ENCODE measurements at regions not wholly inside any gene's neighbourhood (a gene's known extent, or its start where the extent isn't known, plus 50 kb on each side); places are given as distances from the start of the nearest gene placed in this dataset.

GRCh38 chr13:32828711-32829110, 187.5 kb upstream of the KL start:
- no peaks in the 10 kb centered on the region for H3K36me3 ChIP-seq
- DNase-seq (ENCODE audit: extremely low spot score in 2 of 2), result no peak

GRCh38 chr13:32829269-32829668, 187.0 kb upstream of the KL start:
- no peaks in the 10 kb centered on the region for H3K4me1 ChIP-seq
- H3K9me3 ChIP-seq, result no peaks in the 10 kb centered on the region
- DNase-seq (ENCODE audit: extremely low spot score in 2 of 2), result no peak
- no peak overlapping the region for H3K27ac ChIP-seq
- no peaks in the 10 kb centered on the region for H3K36me3 ChIP-seq
- no peak overlapping the region for H3K4me3 ChIP-seq
- intact Hi-C loops (cut with DNase I), result no loop called here
- TF ChIP-seq POLR2AphosphoS5 (IDR thresholded peaks at IDR 0.05; ENCODE audit: insufficient read depth in 1 of 2, low read depth in 1 of 2), result no peak
- no peak for TF ChIP-seq CTCF (IDR thresholded peaks at IDR 0.05)
- TF ChIP-seq POLR2A (IDR thresholded peaks at IDR 0.05), result no peak
- H3K27me3 ChIP-seq, result no peaks in the 10 kb centered on the region

More at GRCh38 chr13:32828711-32829110, 187.5 kb upstream of the KL start:
- TF ChIP-seq POLR2A (IDR thresholded peaks at IDR 0.05) (no peak), POLR2AphosphoS5 (IDR thresholded peaks at IDR 0.05; ENCODE audit: insufficient read depth in 1 of 2, low read depth in 1 of 2) (no peak), CTCF (IDR thresholded peaks at IDR 0.05) (no peak)
- Histone ChIP-seq H3K4me3 (no peak overlapping the region), H3K4me1 (no peaks in the 10 kb centered on the region), H3K27me3 (no peaks in the 10 kb centered on the region), H3K9me3 (no peaks in the 10 kb centered on the region), H3K27ac (no peak overlapping the region)
- intact Hi-C loops (cut with DNase I), result no loop called here

GRCh38 chr13:32829676-32830335, 186.4 kb upstream of the KL start:
- no peaks in the 10 kb centered on the region for H3K4me1 ChIP-seq
- H3K9me3 ChIP-seq, result no peaks in the 10 kb centered on the region
- intact Hi-C loops (cut with DNase I), result no loop called here
- DNase-seq (ENCODE audit: extremely low spot score in 2 of 2), result no peak
- TF ChIP-seq CTCF (IDR thresholded peaks at IDR 0.05) (no peak), POLR2A (IDR thresholded peaks at IDR 0.05) (no peak), POLR2AphosphoS5 (IDR thresholded peaks at IDR 0.05; ENCODE audit: insufficient read depth in 1 of 2, low read depth in 1 of 2) (no peak)
- no peak overlapping the region for H3K27ac ChIP-seq
- H3K4me3 ChIP-seq, result no peak overlapping the region
- no peaks in the 10 kb centered on the region for H3K27me3 ChIP-seq
- H3K36me3 ChIP-seq, result no peaks in the 10 kb centered on the region

GRCh38 chr13:32830336-32831031, 185.7 kb upstream of the KL start:
- H3K4me1 ChIP-seq, result no peaks in the 10 kb centered on the region
- no peak overlapping the region for H3K27ac ChIP-seq
- no peaks in the 10 kb centered on the region for H3K9me3 ChIP-seq
- no peaks in the 10 kb centered on the region for H3K27me3 ChIP-seq
- no peak for DNase-seq (ENCODE audit: extremely low spot score in 2 of 2)
- H3K4me3 ChIP-seq, result no peak overlapping the region
- TF ChIP-seq POLR2A (IDR thresholded peaks at IDR 0.05), result no peak
- no peak for TF ChIP-seq POLR2AphosphoS5 (IDR thresholded peaks at IDR 0.05; ENCODE audit: insufficient read depth in 1 of 2, low read depth in 1 of 2)
- no peak for TF ChIP-seq CTCF (IDR thresholded peaks at IDR 0.05)
- no peaks in the 10 kb centered on the region for H3K36me3 ChIP-seq
- intact Hi-C loops (cut with DNase I), result no loop called here
